CD4-positive, alpha-beta T cell (primary cell): ENCODE measurements at regions not wholly inside any gene's neighbourhood (a gene's known extent, or its start where the extent isn't known, plus 50 kb on each side); places are given as distances from the start of the nearest gene placed in this dataset.

ENCODE experiments used
- ATAC-seq: fragments of 200-7000 bp; cut with Tn5 transposase; one replicate; pipeline ENCODE4 v1.10.0; 2022; ENCODE audit warnings: mild to moderate bottlenecking; ENCODE audit not compliant: poor library complexity
- CTCF ChIA-PET: fragments of 350-600 bp; sonication (Branson Sonifier 250); formaldehyde crosslinking; loops from one replicate; lab custom pipeline; 2021; ENCODE audit warnings: antibody characterized with exemption, inconsistent platforms; lab: Charles Lee
- POLR2A ChIA-PET: fragments of 350-600 bp; sonication (Branson Sonifier 250); formaldehyde crosslinking; loops from one replicate; lab custom pipeline; 2021; ENCODE audit warnings: antibody characterized with exemption, inconsistent platforms; lab: Charles Lee
- DNase-seq, 14 experiments: peaks; one replicate each; pipeline ENCODE4 v3.0.0-alpha.2; 2013 to 2020; ENCODE audit warnings: mixed read lengths in 2 of 14
- H3K27ac ChIP-seq, 2 donors: one replicate each; pipeline versions ENCODE4 v1.5.1 to v1.7.0; 2013; ENCODE audit warnings: low read length in 2 of 2, low read depth in 1 of 2, mild to moderate bottlenecking in 1 of 2
- H3K27me3 ChIP-seq, 2 experiments: 1 replicate in 1 of 2; 2 replicates in 1 of 2; pipeline versions ENCODE4 v1.6.1 to v1.7.0; 2013; ENCODE audit warnings: low read length in 2 of 2, control low read depth in 1 of 2, mild to moderate bottlenecking in 1 of 2, moderate library complexity in 1 of 2; ENCODE audit not compliant: insufficient read depth in 2 of 2, control insufficient read depth in 1 of 2
- H3K36me3 ChIP-seq: one replicate; pipeline ENCODE4 v1.6.1; 2013; ENCODE audit warnings: low read length, control low read depth; ENCODE audit not compliant: insufficient read depth
- H3K4me1 ChIP-seq: one replicate; pipeline ENCODE4 v1.6.1; 2013; ENCODE audit warnings: low read length, control low read depth; ENCODE audit not compliant: insufficient read depth
- H3K4me3 ChIP-seq: one replicate; pipeline ENCODE4 v1.5.1; 2013; ENCODE audit warnings: mild to moderate bottlenecking, low read length, moderate library complexity
- H3K9me3 ChIP-seq, 2 experiments: 1 replicate in 1 of 2; 2 replicates in 1 of 2; pipeline versions ENCODE4 v1.6.1 to v1.7.0; 2013; ENCODE audit warnings: low read length in 2 of 2, mild to moderate bottlenecking in 2 of 2, control low read depth in 1 of 2, moderate library complexity in 1 of 2; ENCODE audit not compliant: control insufficient read depth in 1 of 2, insufficient read depth in 1 of 2
- H3K27ac Mint-ChIP-seq: one replicate; pipeline ENCODE4 v1.8.0; 2020; ENCODE audit warnings: mixed read lengths
- H3K27me3 Mint-ChIP-seq: one replicate; pipeline ENCODE4 v1.8.0; 2021; ENCODE audit warnings: mixed read lengths
- H3K36me3 Mint-ChIP-seq: one replicate; pipeline ENCODE4 v1.8.0; 2021; ENCODE audit warnings: low read depth, mixed read lengths
- H3K4me1 Mint-ChIP-seq: one replicate; pipeline ENCODE4 v1.8.0; 2021; ENCODE audit warnings: low read depth, mixed read lengths
- H3K4me3 Mint-ChIP-seq: one replicate; pipeline ENCODE4 v1.8.0; 2020; ENCODE audit warnings: mild to moderate bottlenecking, mixed read lengths
- H3K9me3 Mint-ChIP-seq: one replicate; pipeline ENCODE4 v1.8.0; 2020; ENCODE audit warnings: mixed read lengths
- CTCF ChIP-seq: fragments of 200-600 bp; IDR thresholded peaks from one replicate; pipeline ENCODE4 v1.8.0; 2022; ENCODE audit warnings: antibody characterized with exemption, mild to moderate bottlenecking
- intact Hi-C, 2 experiments: fragments of 100-400 bp; cut with DNase I in 1 of 2; cut with micrococcal nuclease in 1 of 2; formaldehyde crosslinking; loops; one replicate each; pipeline versions ENCODE4 v1.15.1 to v1.9.0; 2023 to 2025; cut with DNase I, micrococcal nuclease

GRCh38 chr10:27618906-27619305, 114.8 kb downstream of the RAB18 start:
- Histone ChIP-seq H3K4me1 (no peaks in the 10 kb centered on the region), H3K9me3 (peaks cover 0 to 3% of the 10 kb centered on the region in 2 experiments), H3K36me3 (no peaks in the 10 kb centered on the region), H3K27ac (no peak overlapping the region), H3K27me3 (no peaks in the 10 kb centered on the region), H3K4me3 (no peak overlapping the region)
- ATAC-seq: no peak
- Mint-ChIP-seq H3K27ac (no peak overlapping the region), H3K4me1 (no peaks in the 10 kb centered on the region), H3K36me3 (no peaks in the 10 kb centered on the region), H3K27me3 (peaks cover 22% of the 10 kb centered on the region), H3K9me3 (no peaks in the 10 kb centered on the region), H3K4me3 (no peak overlapping the region)
- POLR2A ChIA-PET: no interaction called here
- CTCF ChIA-PET: no interaction called here
- TF ChIP-seq CTCF: no peak
- no peak for DNase-seq
- intact Hi-C loops: no loop called here

GRCh38 chr10:27619329-27619728, 115.2 kb downstream of the RAB18 start:
- Histone ChIP-seq H3K9me3 (peaks cover 0 to 3% of the 10 kb centered on the region in 2 experiments), H3K27me3 (peaks cover under 1% of the 10 kb centered on the region in 2 experiments), H3K4me3 (no peak overlapping the region), H3K36me3 (no peaks in the 10 kb centered on the region), H3K27ac (no peak overlapping the region), H3K4me1 (no peaks in the 10 kb centered on the region)
- intact Hi-C loops: no loop called here
- DNase-seq (no peak), ATAC-seq (no peak)
- ChIA-PET CTCF (no interaction called here), POLR2A (no interaction called here)
- no peak for TF ChIP-seq CTCF
- Mint-ChIP-seq H3K4me3 (no peak overlapping the region), H3K27ac (no peak overlapping the region), H3K27me3 (peaks cover 24% of the 10 kb centered on the region), H3K9me3 (no peaks in the 10 kb centered on the region), H3K36me3 (no peaks in the 10 kb centered on the region), H3K4me1 (no peaks in the 10 kb centered on the region)

- Mint-ChIP-seq H3K27me3 (peaks cover 38% of the 10 kb centered on the region), H3K9me3 (no peaks in the 10 kb centered on the region), H3K36me3 (no peaks in the 10 kb centered on the region), H3K4me3 (no peak overlapping the region), H3K27ac (no peak overlapping the region), H3K4me1 (no peaks in the 10 kb centered on the region)
- POLR2A ChIA-PET: no interaction called here
- H3K4me3 ChIP-seq: no peak overlapping the region
- no peak for TF ChIP-seq CTCF
- no peak overlapping the region for H3K27ac ChIP-seq
- H3K36me3 ChIP-seq: no peaks in the 10 kb centered on the region
- H3K9me3 ChIP-seq: peaks cover 0 to 5% of the 10 kb centered on the region in 2 experiments
- H3K27me3 ChIP-seq: peaks cover 10 to 13% of the 10 kb centered on the region in 2 experiments
- intact Hi-C loops: no loop called here
- DNase-seq (no peak), ATAC-seq (no peak)
- CTCF ChIA-PET: no interaction called here
- H3K4me1 ChIP-seq: no peaks in the 10 kb centered on the region
Measured at GRCh38 chr10:27620430-27621397, 116.6 kb downstream of the RAB18 start.
